Panc1 (cell line): ENCODE measurements at regions not wholly inside any gene's neighbourhood (a gene's known extent, or its start where the extent isn't known, plus 50 kb on each side); places are given as distances from the start of the nearest gene placed in this dataset.

Experiments
- ATAC-seq: fragments of 200-7000 bp; cut with Tn5 transposase; 2 replicates; pipeline ENCODE4 v1.9.1; 2020; ENCODE audit warnings: mild to moderate bottlenecking, moderate library complexity
- BruUV-seq: library from RNA; stranded (reverse); fragments of 400-500 nt; replicated peaks from 2 replicates; lab custom pipeline; 2021; lab: Mats Ljungman, UMichigan
- CTCF ChIA-PET: fragments of 300-600 bp; sonication (Branson Sonifier 250); formaldehyde crosslinking; loops from one replicate; lab custom pipeline; 2022; ENCODE audit warnings: antibody characterized with exemption; lab: Charles Lee
- POLR2A ChIA-PET: fragments of 300-600 bp; sonication (Branson Sonifier 250); formaldehyde crosslinking; loops from one replicate; lab custom pipeline; 2022; ENCODE audit warnings: antibody characterized with exemption; lab: Charles Lee
- DNase-seq: peaks from one replicate; pipeline ENCODE4 v3.0.0-alpha.2; 2010; ENCODE audit warnings: low read depth, low spot score
- H3K27ac ChIP-seq: 2 replicates; pipeline ENCODE4 v1.5.1; 2011; ENCODE audit warnings: mild to moderate bottlenecking, low read length, inconsistent platforms
- H3K27me3 ChIP-seq: fragments of 200-500 bp; sonication (Bioruptor generic); 2 replicates; pipeline ENCODE4 v1.6.0; 2014; ENCODE audit warnings: low read length, inconsistent platforms; ENCODE audit not compliant: control insufficient read depth, insufficient read depth
- H3K36me3 ChIP-seq: fragments of 200-500 bp; sonication (Bioruptor generic); 2 replicates; pipeline ENCODE4 v1.5.1; 2014; ENCODE audit warnings: inconsistent platforms, mild to moderate bottlenecking, low read length, moderate library complexity; ENCODE audit not compliant: control insufficient read depth, insufficient read depth
- H3K4me1 ChIP-seq: 2 replicates; pipeline ENCODE4 v1.5.1; 2011; ENCODE audit warnings: inconsistent platforms, mild to moderate bottlenecking, low read length, moderate library complexity; ENCODE audit not compliant: control insufficient read depth, insufficient read depth
- H3K4me3 ChIP-seq, 2 experiments: 2 replicates each; pipeline ENCODE4 v1.5.1; 2011 to 2012; ENCODE audit warnings: low read depth in 2 of 2, low read length in 2 of 2, mild to moderate bottlenecking in 2 of 2, inconsistent platforms in 1 of 2, moderate library complexity in 1 of 2
- H3K9me3 ChIP-seq: fragments of 200-500 bp; sonication (Bioruptor generic); 2 replicates; pipeline ENCODE4 v1.5.1; 2014; ENCODE audit warnings: low read depth, mild to moderate bottlenecking, inconsistent platforms, low read length, moderate library complexity; ENCODE audit not compliant: control insufficient read depth, insufficient read depth
- CTCF ChIP-seq: fragments of 450-650 bp; IDR thresholded peaks from 2 replicates; pipeline ENCODE4 v1.5.1; 2017; ENCODE audit warnings: mild to moderate bottlenecking
- POLR2AphosphoS5 ChIP-seq: IDR thresholded peaks from 2 replicates; pipeline ENCODE4 v1.6.1; 2012; ENCODE audit warnings: mild to moderate bottlenecking, low read depth, low read length, moderate library complexity
- SIN3A ChIP-seq: IDR thresholded peaks from 2 replicates; pipeline ENCODE4 v1.6.1; 2012; ENCODE audit warnings: low read depth, mild to moderate bottlenecking, low read length, moderate library complexity, borderline replicate concordance; ENCODE audit not compliant: insufficient read depth
- TCF7L2 ChIP-seq: IDR thresholded peaks from 2 replicates; pipeline ENCODE4 v1.6.1; 2011; ENCODE audit warnings: mild to moderate bottlenecking, low read depth, low read length, inconsistent platforms
- in situ Hi-C: cut with HindIII; loops from 2 replicates; pipeline ENCODE4 v1.10.0; 2016; ENCODE audit warnings: low sequenced_read_pairs, low pct_unique_long_range_greater_than_20kb
- intact Hi-C: fragments of 100-400 bp; cut with micrococcal nuclease; formaldehyde crosslinking; loops from one replicate; pipeline ENCODE4 v1.10.0; 2022; ENCODE audit not compliant: unreplicated experiment
- TF ChIP-seq, protein P1 (sequence below), 2 experiments: IDR thresholded peaks; 2 replicates each; pipeline ENCODE4 v1.6.1; 2011 to 2012; ENCODE audit warnings: low read depth in 2 of 2, control low read depth in 1 of 2, low read length in 1 of 2, mild to moderate bottlenecking in 1 of 2, moderate library complexity in 1 of 2; ENCODE audit not compliant: insufficient read depth in 1 of 2

GRCh38 chr18:22796113-22796512 lies 137.0 kb upstream of the RBBP8 start:
- ChIA-PET CTCF (interaction anchor here (0.6 kb wide), 1 partner anchor 17 kb away, joined by 3 read pairs; no protein-coding TSS in a partner anchor), POLR2A (no interaction called here)
- Histone ChIP-seq H3K4me1 (no peaks in the 10 kb centered on the region), H3K9me3 (no peaks in the 10 kb centered on the region), H3K36me3 (no peaks in the 10 kb centered on the region), H3K27ac (no peak overlapping the region), H3K27me3 (no peaks in the 10 kb centered on the region), H3K4me3 (no peak overlapping the region)
- DNase-seq = no peak
- TF ChIP-seq, protein P1, sequence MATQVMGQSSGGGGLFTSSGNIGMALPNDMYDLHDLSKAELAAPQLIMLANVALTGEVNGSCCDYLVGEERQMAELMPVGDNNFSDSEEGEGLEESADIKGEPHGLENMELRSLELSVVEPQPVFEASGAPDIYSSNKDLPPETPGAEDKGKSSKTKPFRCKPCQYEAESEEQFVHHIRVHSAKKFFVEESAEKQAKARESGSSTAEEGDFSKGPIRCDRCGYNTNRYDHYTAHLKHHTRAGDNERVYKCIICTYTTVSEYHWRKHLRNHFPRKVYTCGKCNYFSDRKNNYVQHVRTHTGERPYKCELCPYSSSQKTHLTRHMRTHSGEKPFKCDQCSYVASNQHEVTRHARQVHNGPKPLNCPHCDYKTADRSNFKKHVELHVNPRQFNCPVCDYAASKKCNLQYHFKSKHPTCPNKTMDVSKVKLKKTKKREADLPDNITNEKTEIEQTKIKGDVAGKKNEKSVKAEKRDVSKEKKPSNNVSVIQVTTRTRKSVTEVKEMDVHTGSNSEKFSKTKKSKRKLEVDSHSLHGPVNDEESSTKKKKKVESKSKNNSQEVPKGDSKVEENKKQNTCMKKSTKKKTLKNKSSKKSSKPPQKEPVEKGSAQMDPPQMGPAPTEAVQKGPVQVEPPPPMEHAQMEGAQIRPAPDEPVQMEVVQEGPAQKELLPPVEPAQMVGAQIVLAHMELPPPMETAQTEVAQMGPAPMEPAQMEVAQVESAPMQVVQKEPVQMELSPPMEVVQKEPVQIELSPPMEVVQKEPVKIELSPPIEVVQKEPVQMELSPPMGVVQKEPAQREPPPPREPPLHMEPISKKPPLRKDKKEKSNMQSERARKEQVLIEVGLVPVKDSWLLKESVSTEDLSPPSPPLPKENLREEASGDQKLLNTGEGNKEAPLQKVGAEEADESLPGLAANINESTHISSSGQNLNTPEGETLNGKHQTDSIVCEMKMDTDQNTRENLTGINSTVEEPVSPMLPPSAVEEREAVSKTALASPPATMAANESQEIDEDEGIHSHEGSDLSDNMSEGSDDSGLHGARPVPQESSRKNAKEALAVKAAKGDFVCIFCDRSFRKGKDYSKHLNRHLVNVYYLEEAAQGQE (IDR thresholded peaks at IDR 0.05; ENCODE audit: insufficient read depth in 1 of 2, low read depth in 2 of 2, low read length in 1 of 2) = no peak
- TF ChIP-seq TCF7L2 = no peak
- TF ChIP-seq CTCF = no peak
- TF ChIP-seq POLR2AphosphoS5 = no peak
- TF ChIP-seq SIN3A = no peak
- intact Hi-C loops = loop anchor here (5.0 kb wide), 1 partner anchor 186 kb away; no protein-coding TSS in a partner anchor
- no TSS peak for BruUV-seq
- in situ Hi-C loops = no loop called here
- ATAC-seq = no peak

GRCh38 chr18:22800551-22800951 lies 132.6 kb upstream of the RBBP8 start:
- ChIA-PET POLR2A (no interaction called here), CTCF (no interaction called here)
- H3K4me1 ChIP-seq = no peaks in the 10 kb centered on the region
- H3K4me3 ChIP-seq = no peak overlapping the region
- no peak for ATAC-seq
- H3K36me3 ChIP-seq = no peaks in the 10 kb centered on the region
- H3K9me3 ChIP-seq = no peaks in the 10 kb centered on the region
- TF ChIP-seq, protein P1 (IDR thresholded peaks at IDR 0.05; ENCODE audit: insufficient read depth in 1 of 2, low read depth in 2 of 2, low read length in 1 of 2) = no peak
- TF ChIP-seq CTCF = no peak
- no peak for TF ChIP-seq POLR2AphosphoS5
- TF ChIP-seq SIN3A = no peak
- TF ChIP-seq TCF7L2 = no peak
- no peak overlapping the region for H3K27ac ChIP-seq
- no TSS peak for BruUV-seq
- no peak for DNase-seq
- intact Hi-C loops (no loop called here), in situ Hi-C loops (no loop called here)
- no peaks in the 10 kb centered on the region for H3K27me3 ChIP-seq
